ENCODE measurements at regions not wholly inside any gene's neighbourhood (a gene's known extent, or its start where the extent isn't known, plus 50 kb on each side); places are given as distances from the start of the nearest gene placed in this dataset.

DNA sequence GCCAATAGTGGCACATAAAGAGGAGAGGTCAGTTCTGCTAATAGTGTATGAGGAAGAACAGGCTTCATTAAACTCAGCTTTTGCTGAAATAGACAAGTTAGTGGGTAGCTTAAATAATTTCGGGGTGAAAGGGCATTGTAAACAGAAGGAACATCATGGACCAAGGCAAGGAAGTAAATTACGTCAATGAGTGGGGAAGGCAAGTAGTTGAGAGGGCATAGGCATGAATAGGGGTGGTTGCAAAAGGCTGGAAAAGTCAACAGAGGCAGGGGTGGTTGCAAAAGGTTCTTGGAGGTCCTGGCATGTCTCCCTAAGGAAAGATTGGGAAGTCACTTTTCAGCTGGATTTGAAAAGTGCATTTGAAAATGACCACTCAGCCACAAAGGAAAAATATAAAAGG, 383.3 kb upstream of the RPS23 start:
- DNase-seq (ENCODE audit: insufficient read length, low spot score) (no peak), FAIRE-seq (no peak)
- TF ChIP-seq, protein P1, sequence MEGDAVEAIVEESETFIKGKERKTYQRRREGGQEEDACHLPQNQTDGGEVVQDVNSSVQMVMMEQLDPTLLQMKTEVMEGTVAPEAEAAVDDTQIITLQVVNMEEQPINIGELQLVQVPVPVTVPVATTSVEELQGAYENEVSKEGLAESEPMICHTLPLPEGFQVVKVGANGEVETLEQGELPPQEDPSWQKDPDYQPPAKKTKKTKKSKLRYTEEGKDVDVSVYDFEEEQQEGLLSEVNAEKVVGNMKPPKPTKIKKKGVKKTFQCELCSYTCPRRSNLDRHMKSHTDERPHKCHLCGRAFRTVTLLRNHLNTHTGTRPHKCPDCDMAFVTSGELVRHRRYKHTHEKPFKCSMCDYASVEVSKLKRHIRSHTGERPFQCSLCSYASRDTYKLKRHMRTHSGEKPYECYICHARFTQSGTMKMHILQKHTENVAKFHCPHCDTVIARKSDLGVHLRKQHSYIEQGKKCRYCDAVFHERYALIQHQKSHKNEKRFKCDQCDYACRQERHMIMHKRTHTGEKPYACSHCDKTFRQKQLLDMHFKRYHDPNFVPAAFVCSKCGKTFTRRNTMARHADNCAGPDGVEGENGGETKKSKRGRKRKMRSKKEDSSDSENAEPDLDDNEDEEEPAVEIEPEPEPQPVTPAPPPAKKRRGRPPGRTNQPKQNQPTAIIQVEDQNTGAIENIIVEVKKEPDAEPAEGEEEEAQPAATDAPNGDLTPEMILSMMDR (IDR thresholded peaks at IDR 0.05; ENCODE audit: insufficient read depth, missing control alignments) = no peak

DNA sequence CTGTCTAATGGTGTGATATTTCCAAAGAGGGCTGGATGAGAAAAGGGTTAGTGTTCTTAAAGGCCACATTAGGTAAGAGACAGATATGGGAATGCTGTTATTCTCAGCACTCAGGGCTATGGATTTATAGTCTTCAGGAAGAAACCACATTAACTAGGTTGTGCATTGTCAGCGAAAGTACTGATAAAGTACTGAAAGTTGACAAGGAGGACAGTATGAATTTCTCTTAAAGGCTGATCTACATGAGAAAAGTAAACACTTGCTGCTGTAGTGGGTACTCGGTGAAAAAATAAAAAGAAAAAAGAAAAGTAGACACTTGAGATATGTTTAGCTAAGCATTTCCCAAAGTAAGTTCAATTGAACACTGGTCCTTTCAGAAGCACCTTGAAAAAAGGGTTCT, 381.0 kb upstream of the RPS23 start:
- FAIRE-seq (no peak), DNase-seq (ENCODE audit: insufficient read length, low spot score) (no peak)
- TF ChIP-seq, protein P1 (IDR thresholded peaks at IDR 0.05; ENCODE audit: insufficient read depth, missing control alignments) = no peak

DNA sequence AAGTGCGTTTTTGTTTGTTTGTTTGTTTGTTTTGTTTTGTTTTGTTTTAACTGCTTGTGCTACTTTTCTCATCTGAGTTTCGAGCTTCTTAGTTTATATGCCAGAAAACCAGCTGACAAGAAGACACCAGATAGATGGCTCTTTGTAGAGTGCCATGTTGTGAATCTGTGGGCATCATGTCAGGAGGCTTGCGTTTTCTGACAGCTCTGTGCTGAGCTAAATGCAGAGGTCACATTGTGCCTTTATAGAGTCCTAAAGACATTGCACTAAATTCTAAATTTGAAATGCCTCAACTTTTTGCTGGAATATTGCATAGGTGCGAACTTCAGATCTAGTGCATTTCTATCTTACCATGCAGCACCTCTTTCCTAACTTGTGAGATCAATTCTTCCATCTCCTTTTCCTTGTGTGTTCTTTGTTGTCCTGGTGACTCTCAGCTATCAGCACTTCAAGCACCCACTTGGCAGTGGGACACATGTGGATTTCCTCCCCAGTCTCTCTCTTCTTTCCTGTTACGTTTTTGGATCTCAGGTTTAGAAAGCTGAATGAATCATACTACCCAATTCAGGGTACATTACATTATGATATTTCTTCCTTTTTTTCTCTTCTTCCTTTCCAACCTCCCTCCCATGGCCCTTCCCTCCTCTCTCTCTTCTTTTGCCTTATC, 379.0 kb upstream of the RPS23 start:
- DNase-seq (ENCODE audit: insufficient read length, low spot score) (no peak), FAIRE-seq (no peak)
- TF ChIP-seq, protein P1 (IDR thresholded peaks at IDR 0.05; ENCODE audit: insufficient read depth, missing control alignments) = no peak

DNA sequence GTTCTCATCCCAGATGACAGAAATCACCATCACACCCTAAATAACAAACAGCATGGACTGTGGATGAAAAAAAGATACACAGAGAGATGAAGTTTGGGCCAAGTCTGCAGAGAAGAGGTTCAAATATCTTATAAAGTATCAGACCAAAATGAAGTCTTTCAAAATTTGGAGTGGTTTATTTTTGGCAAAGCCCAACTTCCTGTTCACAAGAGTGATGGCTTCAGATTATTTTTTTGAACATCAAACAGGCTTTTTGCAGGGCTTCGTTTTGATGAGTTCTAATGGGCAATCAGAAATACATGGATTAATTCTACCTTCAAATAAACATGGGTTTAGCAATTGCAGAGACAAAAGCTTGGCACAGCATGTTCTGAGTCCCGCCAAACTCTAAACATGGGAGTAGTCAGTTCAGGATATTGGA, 378.2 kb upstream of the RPS23 start:
- TF ChIP-seq, protein P1 (IDR thresholded peaks at IDR 0.05; ENCODE audit: insufficient read depth, missing control alignments) = no peak
- DNase-seq (ENCODE audit: insufficient read length, low spot score) = no peak
- FAIRE-seq = no peak

DNA sequence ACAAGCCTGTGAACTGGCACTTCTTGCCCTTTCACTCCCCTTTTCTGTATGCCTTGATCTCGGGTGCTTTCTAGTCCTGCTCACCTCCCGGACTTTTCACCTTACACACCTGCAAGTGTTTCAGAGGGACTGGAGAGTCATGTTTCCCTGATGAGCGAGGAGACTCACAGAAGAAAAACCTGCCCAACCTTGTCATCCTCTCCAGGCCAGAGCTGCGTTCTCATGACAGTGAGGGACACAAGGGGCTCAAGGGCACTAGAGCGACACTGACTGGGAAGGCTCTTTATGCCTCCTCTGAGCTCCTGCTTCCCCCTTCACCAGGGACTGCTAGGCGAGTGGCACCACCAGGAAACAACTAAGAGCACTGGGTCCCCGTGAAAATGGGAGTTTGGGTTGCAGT, 376.9 kb upstream of the RPS23 start:
- FAIRE-seq (no peak), DNase-seq (ENCODE audit: insufficient read length, low spot score) (no peak)
- TF ChIP-seq, protein P1 (IDR thresholded peaks at IDR 0.05; ENCODE audit: insufficient read depth, missing control alignments) = no peak

DNA sequence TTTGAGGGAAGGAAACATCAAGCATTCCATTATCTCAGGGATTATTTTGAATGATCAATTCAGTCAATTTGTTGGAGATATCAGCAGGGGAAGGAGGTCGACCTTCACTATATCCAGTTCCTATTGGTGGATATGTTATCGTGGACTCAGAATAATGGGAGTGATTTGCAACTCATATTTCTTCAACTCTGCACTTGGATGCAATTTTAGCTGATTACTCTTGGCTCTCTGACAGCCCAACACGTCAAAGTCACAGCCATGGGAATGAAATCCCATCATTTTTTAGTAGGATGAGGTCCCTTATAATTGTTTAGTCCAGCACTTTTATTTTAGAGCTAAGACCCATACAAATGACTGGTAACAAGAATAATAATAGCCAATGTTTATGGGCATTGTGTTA, 371.8 kb upstream of the RPS23 start:
- TF ChIP-seq, protein P1 (IDR thresholded peaks at IDR 0.05; ENCODE audit: insufficient read depth, missing control alignments) = no peak
- FAIRE-seq (no peak), DNase-seq (ENCODE audit: insufficient read length, low spot score) (no peak)

DNA sequence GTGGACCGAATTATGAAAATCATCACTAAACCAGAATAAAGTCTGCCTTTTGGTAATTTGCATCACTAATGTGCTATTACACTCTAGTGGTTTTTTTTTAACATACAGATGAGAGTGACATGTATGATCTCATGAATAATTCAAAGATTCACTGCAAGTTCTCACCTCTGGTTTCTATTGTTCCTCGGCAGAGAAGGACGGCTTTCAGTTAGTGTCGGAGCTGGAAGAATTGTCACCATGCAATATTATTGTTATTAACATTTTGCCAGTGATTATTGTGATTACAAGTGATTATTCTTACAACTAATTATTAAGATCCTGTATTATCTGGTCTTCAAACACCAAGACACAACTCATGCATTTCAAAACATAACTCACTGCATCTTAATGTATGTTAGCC, 366.6 kb upstream of the RPS23 start:
- FAIRE-seq (no peak), DNase-seq (ENCODE audit: insufficient read length, low spot score) (no peak)
- TF ChIP-seq, protein P1 (IDR thresholded peaks at IDR 0.05; ENCODE audit: insufficient read depth, missing control alignments) = no peak
